OCI-LY7 (cell line): ENCODE measurements at regions not wholly inside any gene's neighbourhood (a gene's known extent, or its start where the extent isn't known, plus 50 kb on each side); places are given as distances from the start of the nearest gene placed in this dataset.

ENCODE experiments used
- BruUV-seq: library from RNA; stranded (reverse); fragments of 400-500 nt; replicated peaks from 2 replicates; lab custom pipeline; 2021; lab: Mats Ljungman, UMichigan
- CTCF ChIA-PET: fragments of 300-600 bp; sonication (Branson Sonifier 250); formaldehyde crosslinking; loops from one replicate; lab custom pipeline; 2022; ENCODE audit warnings: antibody characterized with exemption; ENCODE audit not compliant: unreplicated experiment; lab: Charles Lee
- POLR2A ChIA-PET: fragments of 300-600 bp; sonication (Branson Sonifier 250); formaldehyde crosslinking; loops from one replicate; lab custom pipeline; 2022; ENCODE audit warnings: antibody characterized with exemption; lab: Charles Lee
- DNase-seq: peaks from one replicate; pipeline ENCODE4 v3.0.0-alpha.2; 2015; ENCODE audit warnings: low spot score
- H2AFZ ChIP-seq: fragments of 200-600 bp; sonication (generic), shearing (Covaris generic); 2 replicates; pipeline ENCODE4 v1.6.1; 2014; ENCODE audit warnings: mild to moderate bottlenecking, antibody characterized with exemption, low read length, moderate library complexity
- H3K27ac ChIP-seq: fragments of 200-600 bp; sonication (generic); 2 replicates; pipeline ENCODE4 v1.5.1; 2014; ENCODE audit warnings: mixed run types, low read depth, mild to moderate bottlenecking, moderate library complexity, low read length, inconsistent platforms; ENCODE audit not compliant: poor library complexity, severe bottlenecking
- H3K36me3 ChIP-seq: fragments of 200-600 bp; sonication (generic); 2 replicates; pipeline ENCODE4 v1.6.1; 2014; ENCODE audit warnings: mild to moderate bottlenecking, antibody characterized with exemption, low read length, moderate library complexity, mixed read lengths; ENCODE audit not compliant: insufficient read depth
- H3K4me1 ChIP-seq: fragments of 200-600 bp; sonication (generic); 2 replicates; pipeline ENCODE4 v1.5.1; 2014; ENCODE audit warnings: mild to moderate bottlenecking, low read length; ENCODE audit not compliant: insufficient read depth, poor library complexity, severe bottlenecking
- H3K4me2 ChIP-seq: fragments of 200-600 bp; sonication (generic); 2 replicates; pipeline ENCODE4 v1.6.1; 2014; ENCODE audit warnings: mild to moderate bottlenecking, low read length
- H3K4me3 ChIP-seq: fragments of 200-600 bp; sonication (generic); 2 replicates; pipeline ENCODE4 v1.5.1; 2014; ENCODE audit warnings: mild to moderate bottlenecking, low read depth, low read length; ENCODE audit not compliant: poor library complexity, severe bottlenecking
- H3K79me2 ChIP-seq: fragments of 200-600 bp; sonication (generic); 2 replicates; pipeline ENCODE4 v1.6.1; 2016; ENCODE audit warnings: low read depth, mild to moderate bottlenecking, low read length, moderate library complexity, mixed read lengths; ENCODE audit not compliant: insufficient read depth
- H3K9me2 ChIP-seq: fragments of 200-600 bp; sonication (generic); 2 replicates; pipeline ENCODE4 v1.6.1; 2016; ENCODE audit warnings: mild to moderate bottlenecking, low read length, mixed read lengths; ENCODE audit not compliant: insufficient read depth
- H3K9me3 ChIP-seq: fragments of 200-600 bp; sonication (generic); 2 replicates; pipeline ENCODE4 v1.6.1; 2014; ENCODE audit warnings: mild to moderate bottlenecking, mixed run types, low read length, mixed read lengths
- H4K20me1 ChIP-seq: fragments of 200-600 bp; sonication (generic); 2 replicates; pipeline ENCODE4 v1.6.1; 2014; ENCODE audit warnings: mild to moderate bottlenecking, antibody characterized with exemption, low read length, moderate library complexity, mixed read lengths; ENCODE audit not compliant: insufficient read depth
- CTCF ChIP-seq: fragments of 200-600 bp; sonication (generic); conservative IDR thresholded peaks from 2 replicates; pipeline ENCODE4 v1.5.1; 2014; ENCODE audit warnings: mild to moderate bottlenecking, antibody characterized with exemption, low read length, moderate library complexity, mixed read lengths
- EZH2phosphoT487 ChIP-seq: fragments of 200-600 bp; sonication (generic); IDR thresholded peaks from 2 replicates; pipeline ENCODE4 v1.6.1; 2018; ENCODE audit warnings: low read depth, borderline replicate concordance, mild to moderate bottlenecking, mixed run types, antibody characterized with exemption, low read length, moderate library complexity, mixed read lengths
- intact Hi-C: fragments of 100-400 bp; cut with micrococcal nuclease; formaldehyde crosslinking; loops from one replicate; pipeline ENCODE4 v1.10.0; 2022; ENCODE audit not compliant: unreplicated experiment

- BruUV-seq, result no TSS peak
- Histone ChIP-seq H3K4me1 (no peaks in the 10 kb centered on the region), H3K9me3 (no peaks in the 10 kb centered on the region), H4K20me1 (no peaks in the 10 kb centered on the region), H3K4me2 (no peak overlapping the region), H3K79me2 (no peaks in the 10 kb centered on the region), H3K36me3 (no peaks in the 10 kb centered on the region), H2AFZ (no peak overlapping the region), H3K9me2 (no peaks in the 10 kb centered on the region), H3K27ac (no peak overlapping the region), H3K4me3 (no peak overlapping the region)
- no peak for DNase-seq
- ChIA-PET CTCF (no interaction called here), POLR2A (no interaction called here)
- intact Hi-C loops, result no loop called here
- no peak for TF ChIP-seq CTCF
- no peak for TF ChIP-seq EZH2phosphoT487
These were observed 406.9 kb downstream of the LIG4 start for GRCh38 chr13:107808389-107808788.

- ChIA-PET POLR2A (no interaction called here), CTCF (no interaction called here)
- no peaks in the 10 kb centered on the region for H3K4me1 ChIP-seq
- no peaks in the 10 kb centered on the region for H3K79me2 ChIP-seq
- no peaks in the 10 kb centered on the region for H3K9me3 ChIP-seq
- H3K9me2 ChIP-seq, result no peaks in the 10 kb centered on the region
- H3K27ac ChIP-seq, result no peak overlapping the region
- TF ChIP-seq CTCF (no peak), EZH2phosphoT487 (no peak)
- no TSS peak for BruUV-seq
- H4K20me1 ChIP-seq, result no peaks in the 10 kb centered on the region
- intact Hi-C loops, result no loop called here
- H2AFZ ChIP-seq, result no peak overlapping the region
- H3K4me3 ChIP-seq, result no peak overlapping the region
- H3K4me2 ChIP-seq, result no peak overlapping the region
- DNase-seq, result no peak
- no peaks in the 10 kb centered on the region for H3K36me3 ChIP-seq
These were observed 407.8 kb downstream of the LIG4 start for GRCh38 chr13:107807306-107808073.

GRCh38 chr13:107806726-107807125, 408.6 kb downstream of the LIG4 start:
- TF ChIP-seq EZH2phosphoT487, result no peak
- no peak for TF ChIP-seq CTCF
- no peaks in the 10 kb centered on the region for H4K20me1 ChIP-seq
- DNase-seq, result no peak
- H3K9me2 ChIP-seq, result no peaks in the 10 kb centered on the region
- H3K4me1 ChIP-seq, result no peaks in the 10 kb centered on the region
- no peak overlapping the region for H2AFZ ChIP-seq
- no peaks in the 10 kb centered on the region for H3K79me2 ChIP-seq
- no peak overlapping the region for H3K4me2 ChIP-seq
- ChIA-PET POLR2A (no interaction called here), CTCF (no interaction called here)
- intact Hi-C loops, result no loop called here
- H3K9me3 ChIP-seq, result no peaks in the 10 kb centered on the region
- BruUV-seq, result no TSS peak
- H3K4me3 ChIP-seq, result no peak overlapping the region
- H3K27ac ChIP-seq, result no peak overlapping the region
- no peaks in the 10 kb centered on the region for H3K36me3 ChIP-seq
